Esophagus squamous epithelium (tissue), 4 donors: ENCODE measurements at regions not wholly inside any gene's neighbourhood (a gene's known extent, or its start where the extent isn't known, plus 50 kb on each side); places are given as distances from the start of the nearest gene placed in this dataset.

ENCODE experiments used
- CTCF ChIP-seq, 6 experiments: fragments of 450-650 bp in 4 of 6; fragments of 200-600 bp in 2 of 6; sonication (generic) in 2 of 6; IDR thresholded peaks; one replicate each; pipeline ENCODE4 v1.5.1; 2016 to 2019; ENCODE audit warnings: antibody characterized with exemption in 6 of 6, mild to moderate bottlenecking in 4 of 6, moderate library complexity in 4 of 6
- POLR2A ChIP-seq, 4 donors: fragments of 450-650 bp; IDR thresholded peaks; one replicate each; pipeline ENCODE4 v1.6.1; 2017; ENCODE audit warnings: antibody characterized with exemption in 4 of 4, mild to moderate bottlenecking in 4 of 4, moderate library complexity in 3 of 4

- TF ChIP-seq CTCF (IDR thresholded peaks at IDR 0.05) (no peak), POLR2A (IDR thresholded peaks at IDR 0.05) (no peak)
Observed at GRCh38 chr7:35467456-35467978, 213.6 kb upstream of the TBX20 start.
